H1 (cell line): ENCODE measurements at regions not wholly inside any gene's neighbourhood (a gene's known extent, or its start where the extent isn't known, plus 50 kb on each side); places are given as distances from the start of the nearest gene placed in this dataset.

ENCODE experiments used
- GABPA ChIP-seq: IDR thresholded peaks from 2 replicates; pipeline ENCODE4 v1.6.1; 2011; ENCODE audit warnings: mild to moderate bottlenecking, low read length, moderate library complexity, borderline replicate concordance; ENCODE audit not compliant: insufficient read depth
- KDM4A ChIP-seq: IDR thresholded peaks from one replicate; pipeline ENCODE4 v1.7.1; 2012; ENCODE audit warnings: low read depth, mild to moderate bottlenecking, moderate library complexity, low read length, inconsistent platforms; ENCODE audit not compliant: severe bottlenecking
- NRF1 ChIP-seq: IDR thresholded peaks from 2 replicates; pipeline ENCODE4 v1.6.1; 2011; ENCODE audit warnings: mild to moderate bottlenecking, low read depth, low read length, improper control_type of control experiment
- TAF7 ChIP-seq: optimal IDR thresholded peaks from 2 replicates; pipeline ENCODE3; 2011; ENCODE audit warnings: low read depth, mild to moderate bottlenecking, inconsistent platforms, low read length, moderate library complexity, borderline replicate concordance
- USF2 ChIP-seq: IDR thresholded peaks from 2 replicates; pipeline ENCODE4 v1.6.1; 2011; ENCODE audit warnings: low read length, improper control_type of control experiment

GRCh38 chr7:106418094-106418493 is 133.3 kb upstream of the NAMPT start (continued):
- TF ChIP-seq TAF7, result no peak
- no peak for TF ChIP-seq KDM4A
- no peak for TF ChIP-seq NRF1
- TF ChIP-seq GABPA, result no peak
- no peak for TF ChIP-seq USF2
